Mammary epithelial cell (primary cell): ENCODE measurements at regions not wholly inside any gene's neighbourhood (a gene's known extent, or its start where the extent isn't known, plus 50 kb on each side); places are given as distances from the start of the nearest gene placed in this dataset.

Experiments
- CTCF ChIP-seq, 2 donors: IDR thresholded peaks in 1 of 2; conservative IDR thresholded peaks in 1 of 2; 2 replicates each; pipeline ENCODE4 v1.5.1; 2011 to 2012; ENCODE audit warnings: inconsistent platforms in 2 of 2, low read length in 2 of 2, mild to moderate bottlenecking in 2 of 2, control low read depth in 1 of 2, low read depth in 1 of 2; ENCODE audit not compliant: insufficient read depth in 1 of 2; ENCODE audit errors: extremely low read depth in 1 of 2
- EZH2 ChIP-seq: IDR thresholded peaks from 2 replicates; pipeline ENCODE4 v1.6.1; 2012; ENCODE audit warnings: low read length, inconsistent platforms, borderline replicate concordance

DNA sequence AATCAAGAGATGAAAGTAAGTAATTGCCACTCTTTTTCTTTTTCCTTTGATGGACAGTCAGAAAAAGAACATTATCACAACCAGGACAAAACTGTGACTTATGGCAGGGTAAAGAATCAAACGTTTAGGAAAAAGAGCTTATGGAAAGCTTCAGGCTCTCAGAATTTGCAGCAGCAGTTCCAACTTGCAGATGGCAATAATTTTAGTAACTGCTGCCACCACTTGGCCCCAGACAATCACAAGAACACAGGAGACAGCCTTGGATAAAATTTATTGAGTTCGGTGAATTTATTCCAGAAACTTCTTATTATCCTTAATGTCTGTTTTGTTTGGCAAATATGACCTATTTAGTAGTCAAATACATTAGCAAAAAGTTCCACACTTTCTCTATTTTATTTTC, 804.4 kb downstream of the BRINP3 start:
- TF ChIP-seq EZH2 (no peak), CTCF (conservative IDR thresholded peaks at IDR 0.05 in 1 of 2, IDR thresholded peaks at IDR 0.05 in 1 of 2; ENCODE audit: extremely low read depth in 1 of 2, insufficient read depth in 1 of 2, low read depth in 1 of 2, low read length in 2 of 2) (no peak)
